MM.1S (cell line): ENCODE measurements at regions not wholly inside any gene's neighbourhood (a gene's known extent, or its start where the extent isn't known, plus 50 kb on each side); places are given as distances from the start of the nearest gene placed in this dataset.

ENCODE experiments used
- EZH2 ChIP-seq: fragments of 300-600 bp; sonication (generic); optimal IDR thresholded peaks from 2 replicates; pipeline ENCODE3; 2017; ENCODE audit warnings: low read depth, mild to moderate bottlenecking, antibody characterized with exemption, low read length, mixed read lengths
- TF ChIP-seq, protein P1 (sequence below): fragments of 300-600 bp; sonication (generic); IDR thresholded peaks from 2 replicates; pipeline ENCODE4 v1.5.1; 2016; ENCODE audit warnings: antibody characterized with exemption, low read length, mixed read lengths

GRCh38 chr1:89457046-89457445, 67.6 kb upstream of the LRRC8B start:
- TF ChIP-seq, protein P1, sequence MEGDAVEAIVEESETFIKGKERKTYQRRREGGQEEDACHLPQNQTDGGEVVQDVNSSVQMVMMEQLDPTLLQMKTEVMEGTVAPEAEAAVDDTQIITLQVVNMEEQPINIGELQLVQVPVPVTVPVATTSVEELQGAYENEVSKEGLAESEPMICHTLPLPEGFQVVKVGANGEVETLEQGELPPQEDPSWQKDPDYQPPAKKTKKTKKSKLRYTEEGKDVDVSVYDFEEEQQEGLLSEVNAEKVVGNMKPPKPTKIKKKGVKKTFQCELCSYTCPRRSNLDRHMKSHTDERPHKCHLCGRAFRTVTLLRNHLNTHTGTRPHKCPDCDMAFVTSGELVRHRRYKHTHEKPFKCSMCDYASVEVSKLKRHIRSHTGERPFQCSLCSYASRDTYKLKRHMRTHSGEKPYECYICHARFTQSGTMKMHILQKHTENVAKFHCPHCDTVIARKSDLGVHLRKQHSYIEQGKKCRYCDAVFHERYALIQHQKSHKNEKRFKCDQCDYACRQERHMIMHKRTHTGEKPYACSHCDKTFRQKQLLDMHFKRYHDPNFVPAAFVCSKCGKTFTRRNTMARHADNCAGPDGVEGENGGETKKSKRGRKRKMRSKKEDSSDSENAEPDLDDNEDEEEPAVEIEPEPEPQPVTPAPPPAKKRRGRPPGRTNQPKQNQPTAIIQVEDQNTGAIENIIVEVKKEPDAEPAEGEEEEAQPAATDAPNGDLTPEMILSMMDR, result no peak
- TF ChIP-seq EZH2, result no peak
